ENCODE measurements at regions not wholly inside any gene's neighbourhood (a gene's known extent, or its start where the extent isn't known, plus 50 kb on each side); places are given as distances from the start of the nearest gene placed in this dataset.

DNA sequence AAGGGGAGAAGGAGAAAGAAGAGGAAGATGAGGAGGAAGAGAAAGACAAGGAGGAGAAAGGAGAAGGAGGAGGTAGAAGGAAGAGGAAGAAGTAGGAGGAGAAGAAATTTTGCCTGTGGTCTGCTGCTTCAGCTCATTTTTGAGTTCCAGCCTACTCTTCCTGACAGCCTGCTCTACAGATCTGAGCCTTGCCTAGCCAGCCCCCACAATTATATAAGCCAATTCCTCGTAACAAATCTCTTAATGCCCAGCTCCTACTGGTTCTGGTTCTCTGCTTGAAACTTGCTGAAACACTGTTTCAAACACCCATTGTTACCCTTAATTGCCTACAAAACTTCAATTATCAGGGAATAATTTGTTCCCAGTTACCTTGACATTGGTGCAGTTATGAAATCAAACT is 1014.2 kb upstream of the CELF4 start:
- Histone ChIP-seq H3K9me2 (ENCODE audit: insufficient read depth, low read length) (no peaks in the 10 kb centered on the region), H3K27ac (ENCODE audit: low read depth, low read length, poor library complexity, severe bottlenecking) (no peak overlapping the region), H4K20me1 (ENCODE audit: insufficient read depth, low read length) (no peaks in the 10 kb centered on the region), H3K9me3 (ENCODE audit: low read length) (no peaks in the 10 kb centered on the region), H3K36me3 (ENCODE audit: insufficient read depth, low read length) (no peaks in the 10 kb centered on the region), H2AFZ (ENCODE audit: low read length) (no peak overlapping the region), H3K79me2 (ENCODE audit: insufficient read depth, low read depth, low read length) (no peaks in the 10 kb centered on the region), H3K4me3 (ENCODE audit: low read depth, low read length, poor library complexity, severe bottlenecking) (no peak overlapping the region), H3K4me2 (ENCODE audit: low read length) (no peak overlapping the region), H3K4me1 (ENCODE audit: insufficient read depth, low read length, poor library complexity, severe bottlenecking) (no peaks in the 10 kb centered on the region)
- TF ChIP-seq, protein P1, sequence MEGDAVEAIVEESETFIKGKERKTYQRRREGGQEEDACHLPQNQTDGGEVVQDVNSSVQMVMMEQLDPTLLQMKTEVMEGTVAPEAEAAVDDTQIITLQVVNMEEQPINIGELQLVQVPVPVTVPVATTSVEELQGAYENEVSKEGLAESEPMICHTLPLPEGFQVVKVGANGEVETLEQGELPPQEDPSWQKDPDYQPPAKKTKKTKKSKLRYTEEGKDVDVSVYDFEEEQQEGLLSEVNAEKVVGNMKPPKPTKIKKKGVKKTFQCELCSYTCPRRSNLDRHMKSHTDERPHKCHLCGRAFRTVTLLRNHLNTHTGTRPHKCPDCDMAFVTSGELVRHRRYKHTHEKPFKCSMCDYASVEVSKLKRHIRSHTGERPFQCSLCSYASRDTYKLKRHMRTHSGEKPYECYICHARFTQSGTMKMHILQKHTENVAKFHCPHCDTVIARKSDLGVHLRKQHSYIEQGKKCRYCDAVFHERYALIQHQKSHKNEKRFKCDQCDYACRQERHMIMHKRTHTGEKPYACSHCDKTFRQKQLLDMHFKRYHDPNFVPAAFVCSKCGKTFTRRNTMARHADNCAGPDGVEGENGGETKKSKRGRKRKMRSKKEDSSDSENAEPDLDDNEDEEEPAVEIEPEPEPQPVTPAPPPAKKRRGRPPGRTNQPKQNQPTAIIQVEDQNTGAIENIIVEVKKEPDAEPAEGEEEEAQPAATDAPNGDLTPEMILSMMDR (conservative IDR thresholded peaks at IDR 0.05; ENCODE audit: low read length), result no peak
- TF ChIP-seq EZH2phosphoT487 (IDR thresholded peaks at IDR 0.05; ENCODE audit: borderline replicate concordance, low read depth, low read length), result no peak
- no peak for DNase-seq (ENCODE audit: low spot score)
- ChIA-PET POLR2A (no interaction called here), CTCF (ENCODE audit: unreplicated experiment) (no interaction called here)
- intact Hi-C loops (cut with micrococcal nuclease; ENCODE audit: unreplicated experiment), result no loop called here
- no TSS peak for BruUV-seq (replicated peaks)

DNA sequence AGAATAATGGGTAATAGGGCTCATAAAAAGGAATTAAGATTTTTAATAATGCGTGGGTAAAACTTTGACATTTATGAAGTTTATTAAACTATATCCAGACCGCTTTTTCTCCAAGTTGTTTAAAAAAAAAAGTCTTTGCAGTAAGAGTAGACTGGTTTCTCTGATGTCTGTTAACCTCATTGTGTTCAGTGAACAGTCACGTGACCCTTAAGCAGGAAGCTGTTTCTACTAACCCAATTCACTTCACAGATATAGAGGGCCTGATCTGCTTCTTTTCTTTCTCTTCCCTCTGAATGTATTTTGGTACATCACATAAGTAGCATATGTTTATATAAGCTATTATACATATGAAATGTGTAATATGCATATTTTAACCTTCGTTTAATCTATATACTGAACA is 1011.3 kb upstream of the CELF4 start:
- Histone ChIP-seq H3K9me2 (ENCODE audit: insufficient read depth, low read length) (no peaks in the 10 kb centered on the region), H3K27ac (ENCODE audit: low read depth, low read length, poor library complexity, severe bottlenecking) (no peak overlapping the region), H3K9me3 (ENCODE audit: low read length) (no peaks in the 10 kb centered on the region), H3K4me3 (ENCODE audit: low read depth, low read length, poor library complexity, severe bottlenecking) (no peak overlapping the region), H3K79me2 (ENCODE audit: insufficient read depth, low read depth, low read length) (no peaks in the 10 kb centered on the region), H3K36me3 (ENCODE audit: insufficient read depth, low read length) (no peaks in the 10 kb centered on the region), H4K20me1 (ENCODE audit: insufficient read depth, low read length) (no peaks in the 10 kb centered on the region), H3K4me1 (ENCODE audit: insufficient read depth, low read length, poor library complexity, severe bottlenecking) (no peaks in the 10 kb centered on the region), H2AFZ (ENCODE audit: low read length) (no peak overlapping the region), H3K4me2 (ENCODE audit: low read length) (no peak overlapping the region)
- POLR2A ChIA-PET, result no interaction called here
- BruUV-seq (replicated peaks), result no TSS peak
- CTCF ChIA-PET (ENCODE audit: unreplicated experiment), result no interaction called here
- intact Hi-C loops (cut with micrococcal nuclease; ENCODE audit: unreplicated experiment), result no loop called here
- no peak for TF ChIP-seq EZH2phosphoT487 (IDR thresholded peaks at IDR 0.05; ENCODE audit: borderline replicate concordance, low read depth, low read length)
- TF ChIP-seq, protein P1 (conservative IDR thresholded peaks at IDR 0.05; ENCODE audit: low read length), result no peak
- no peak for DNase-seq (ENCODE audit: low spot score)

DNA sequence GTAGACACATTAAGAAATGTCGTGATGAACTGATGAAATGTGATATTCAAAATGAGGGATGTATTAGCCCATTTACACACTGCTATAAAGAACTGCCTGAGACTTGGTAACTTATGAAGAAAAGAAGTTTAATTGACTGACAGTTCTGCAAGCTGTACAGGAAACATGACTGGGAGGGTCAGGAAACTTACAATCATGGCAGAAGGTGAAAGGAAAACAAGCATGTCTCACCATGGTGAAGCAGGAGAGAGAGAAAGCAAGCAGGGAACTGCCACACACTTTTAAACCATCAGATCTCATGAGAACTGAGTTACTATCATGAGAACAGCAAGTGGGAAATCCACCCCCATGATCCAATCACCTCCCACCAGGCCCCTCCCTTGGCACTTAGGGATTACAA is 1010.8 kb upstream of the CELF4 start:
- Histone ChIP-seq H3K36me3 (ENCODE audit: insufficient read depth, low read length) (no peaks in the 10 kb centered on the region), H3K4me1 (ENCODE audit: insufficient read depth, low read length, poor library complexity, severe bottlenecking) (no peaks in the 10 kb centered on the region), H3K27ac (ENCODE audit: low read depth, low read length, poor library complexity, severe bottlenecking) (no peak overlapping the region), H3K79me2 (ENCODE audit: insufficient read depth, low read depth, low read length) (no peaks in the 10 kb centered on the region), H3K4me3 (ENCODE audit: low read depth, low read length, poor library complexity, severe bottlenecking) (no peak overlapping the region), H2AFZ (ENCODE audit: low read length) (no peak overlapping the region), H4K20me1 (ENCODE audit: insufficient read depth, low read length) (no peaks in the 10 kb centered on the region), H3K9me2 (ENCODE audit: insufficient read depth, low read length) (no peaks in the 10 kb centered on the region), H3K9me3 (ENCODE audit: low read length) (no peaks in the 10 kb centered on the region), H3K4me2 (ENCODE audit: low read length) (no peak overlapping the region)
- ChIA-PET POLR2A (no interaction called here), CTCF (ENCODE audit: unreplicated experiment) (no interaction called here)
- BruUV-seq (replicated peaks), result no TSS peak
- intact Hi-C loops (cut with micrococcal nuclease; ENCODE audit: unreplicated experiment), result no loop called here
- no peak for DNase-seq (ENCODE audit: low spot score)
- TF ChIP-seq, protein P1 (conservative IDR thresholded peaks at IDR 0.05; ENCODE audit: low read length), result no peak
- no peak for TF ChIP-seq EZH2phosphoT487 (IDR thresholded peaks at IDR 0.05; ENCODE audit: borderline replicate concordance, low read depth, low read length)
